GM12801 (cell line): ENCODE measurements at regions not wholly inside any gene's neighbourhood (a gene's known extent, or its start where the extent isn't known, plus 50 kb on each side); places are given as distances from the start of the nearest gene placed in this dataset.

Source experiments
- CTCF ChIP-seq: IDR thresholded peaks from one replicate; pipeline ENCODE4 v1.5.1; 2011; ENCODE audit warnings: control low read depth; ENCODE audit not compliant: insufficient read length; ENCODE audit errors: extremely low read depth

GRCh38 chr1:80534606-80535360 is 1266.0 kb upstream of the ADGRL2 start:
- no peak for TF ChIP-seq CTCF

- no peak for TF ChIP-seq CTCF
Observed at GRCh38 chr1:80533775-80534334, 1266.9 kb upstream of the ADGRL2 start.

- TF ChIP-seq CTCF = no peak
Observed at GRCh38 chr1:80533093-80533492, 1267.6 kb upstream of the ADGRL2 start.

- TF ChIP-seq CTCF = no peak
Observed at GRCh38 chr1:80531182-80531581, 1269.6 kb upstream of the ADGRL2 start.

- TF ChIP-seq CTCF = no peak
Observed at GRCh38 chr1:80529546-80529945, 1271.2 kb upstream of the ADGRL2 start.

- TF ChIP-seq CTCF = no peak
Observed at GRCh38 chr1:80523861-80524260, 1276.9 kb upstream of the ADGRL2 start.

- TF ChIP-seq CTCF = no peak
Observed at GRCh38 chr1:80520949-80521348, 1279.8 kb upstream of the ADGRL2 start.
